Liver (tissue), 8 donors: ENCODE measurements at regions not wholly inside any gene's neighbourhood (a gene's known extent, or its start where the extent isn't known, plus 50 kb on each side); places are given as distances from the start of the nearest gene placed in this dataset.
A peak's percentile ranks its signal among the peaks of the same experiment; 100 is the strongest.

ENCODE experiments used
- DNase-seq: peaks from one replicate; pipeline ENCODE4 v3.0.0-alpha.2; 2017; ENCODE audit warnings: low spot score
- H3K27ac ChIP-seq, 2 donors: one replicate each; pipeline ENCODE4 v1.7.0; 2013; ENCODE audit warnings: inconsistent platforms in 2 of 2, low read length in 2 of 2, control low read depth in 1 of 2, low read depth in 1 of 2, mild to moderate bottlenecking in 1 of 2
- H3K27me3 ChIP-seq, 4 donors: one replicate each; pipeline versions ENCODE4 v1.6.1 to v1.7.0; 2013; ENCODE audit warnings: low read length in 3 of 4, inconsistent platforms in 1 of 4, mild to moderate bottlenecking in 1 of 4, moderate library complexity in 1 of 4; ENCODE audit not compliant: control insufficient read depth in 4 of 4, insufficient read depth in 4 of 4
- H3K36me3 ChIP-seq, 4 donors: one replicate each; pipeline versions ENCODE4 v1.6.1 to v1.7.0; 2013; ENCODE audit warnings: low read length in 3 of 4, mild to moderate bottlenecking in 3 of 4, low read depth in 1 of 4, moderate library complexity in 1 of 4; ENCODE audit not compliant: control insufficient read depth in 4 of 4, insufficient read depth in 3 of 4
- H3K4me1 ChIP-seq, 4 donors: one replicate each; pipeline versions ENCODE4 v1.6.1 to v1.7.0; 2013; ENCODE audit warnings: low read length in 3 of 4, mild to moderate bottlenecking in 3 of 4, moderate library complexity in 1 of 4; ENCODE audit not compliant: control insufficient read depth in 4 of 4, insufficient read depth in 4 of 4
- H3K4me3 ChIP-seq, 3 donors: one replicate each; pipeline versions ENCODE4 v1.6.1 to v1.7.0; 2013; ENCODE audit warnings: low read length in 3 of 3, control low read depth in 1 of 3, low read depth in 1 of 3, mild to moderate bottlenecking in 1 of 3
- H3K9ac ChIP-seq, 2 donors: one replicate each; pipeline ENCODE4 v1.7.0; 2013; ENCODE audit warnings: low read length in 2 of 2, mild to moderate bottlenecking in 2 of 2, moderate library complexity in 2 of 2, control low read depth in 1 of 2, low read depth in 1 of 2
- H3K9me3 ChIP-seq, 4 donors: one replicate each; pipeline versions ENCODE4 v1.6.1 to v1.7.0; 2013; ENCODE audit warnings: low read length in 3 of 4; ENCODE audit not compliant: control insufficient read depth in 4 of 4
- ATF3 ChIP-seq: IDR thresholded peaks from 2 replicates; pipeline ENCODE4 v1.6.1; 2016; ENCODE audit warnings: antibody characterized with exemption
- CTCF ChIP-seq: fragments of 150-350 bp; IDR thresholded peaks from 2 replicates; pipeline ENCODE4 v1.5.1; 2017; ENCODE audit warnings: improper control_type of control experiment, low read depth, low read length; ENCODE audit not compliant: missing input control
- EGR1 ChIP-seq, 2 donors: IDR thresholded peaks; 2 replicates each; pipeline ENCODE4 v1.6.1; 2016 to 2018; ENCODE audit warnings: antibody characterized with exemption in 2 of 2, low read depth in 2 of 2
- FOXA1 ChIP-seq: IDR thresholded peaks from 2 replicates; pipeline ENCODE4 v1.6.1; 2016; ENCODE audit warnings: antibody characterized with exemption
- FOXA2 ChIP-seq: IDR thresholded peaks from 2 replicates; pipeline ENCODE4 v1.6.1; 2016; ENCODE audit warnings: antibody characterized with exemption
- GABPA ChIP-seq, 2 donors: IDR thresholded peaks in 1 of 2; conservative IDR thresholded peaks in 1 of 2; 2 replicates each; pipeline ENCODE4 v1.6.1; 2016; ENCODE audit warnings: antibody characterized with exemption in 2 of 2, mild to moderate bottlenecking in 1 of 2, moderate library complexity in 1 of 2
- HNF4A ChIP-seq, 2 donors: conservative IDR thresholded peaks; 2 replicates each; pipeline ENCODE4 v1.6.1; 2016; ENCODE audit warnings: antibody characterized with exemption in 2 of 2, mild to moderate bottlenecking in 2 of 2
- HNF4G ChIP-seq: IDR thresholded peaks from 2 replicates; pipeline ENCODE4 v1.6.1; 2016; ENCODE audit warnings: antibody characterized with exemption
- JUND ChIP-seq, 2 donors: IDR thresholded peaks; 2 replicates each; pipeline ENCODE4 v1.6.1; 2016; ENCODE audit warnings: antibody characterized with exemption in 2 of 2
- MAX ChIP-seq: IDR thresholded peaks from 2 replicates; pipeline ENCODE4 v1.6.1; 2016; ENCODE audit warnings: antibody characterized with exemption
- NR2F2 ChIP-seq: IDR thresholded peaks from 2 replicates; pipeline ENCODE4 v1.6.1; 2016; ENCODE audit warnings: antibody characterized with exemption
- RAD21 ChIP-seq, 2 donors: IDR thresholded peaks; 2 replicates each; pipeline ENCODE4 v1.6.1; 2016; ENCODE audit warnings: antibody characterized with exemption in 2 of 2, mild to moderate bottlenecking in 2 of 2
- REST ChIP-seq: IDR thresholded peaks from 2 replicates; pipeline ENCODE4 v1.6.1; 2016; ENCODE audit warnings: antibody characterized with exemption, mild to moderate bottlenecking
- RXRA ChIP-seq, 2 donors: IDR thresholded peaks; 2 replicates each; pipeline ENCODE4 v1.6.1; 2017 to 2018; ENCODE audit warnings: antibody characterized with exemption in 2 of 2, mild to moderate bottlenecking in 1 of 2
- SP1 ChIP-seq: IDR thresholded peaks from 2 replicates; pipeline ENCODE4 v1.6.1; 2018; ENCODE audit warnings: antibody characterized with exemption, mild to moderate bottlenecking
- YY1 ChIP-seq: IDR thresholded peaks from 2 replicates; pipeline ENCODE4 v1.6.1; 2016; ENCODE audit warnings: antibody characterized with exemption, mild to moderate bottlenecking
- ZBTB33 ChIP-seq: IDR thresholded peaks from 2 replicates; pipeline ENCODE4 v1.6.1; 2016; ENCODE audit warnings: antibody characterized with exemption
- WGBS: extraction: QIAGEN DNeasy Blood & Tissue Kit; methylation state at CpG from one replicate; pipeline ENCODE4 v1.1.7; 2013; 5-methylcytosine and 5-hydroxymethylcytosine counted together
- donor health status: healthy.
- donor health status: healthy.
- donor health status: healthy.
- donor health status: healthy.
- donor health status: healthy.

- TF ChIP-seq REST (peak; percentile 31), NR2F2 (no peak), JUND (IDR thresholded peaks at IDR 0.05) (no peak), YY1 (peak; percentile 45), HNF4A (conservative IDR thresholded peaks at IDR 0.05) (peak; percentile 12 to 27), EGR1 (IDR thresholded peaks at IDR 0.05; ENCODE audit: low read depth in 2 of 2) (no peak)
Observed at GRCh38 chr6:11473008-11473740, 64.4 kb upstream of the TMEM170B start (continued).

- Histone ChIP-seq H3K4me1 (peaks cover 0 to 3% (median 0%) of the 10 kb centered on the region in 4 donors), H3K9me3 (no peaks in the 10 kb centered on the region), H3K27ac (no peak overlapping the region), H3K9ac (no peak overlapping the region), H3K4me3 (no peak overlapping the region), H3K27me3 (no peaks in the 10 kb centered on the region), H3K36me3 (no peaks in the 10 kb centered on the region)
- 98% methylated on average over 4 of the region's 4 CpGs for WGBS
- no peak for TF ChIP-seq MAX
- TF ChIP-seq RAD21 (IDR thresholded peaks at IDR 0.05): no peak
- TF ChIP-seq ZBTB33: no peak
- no peak for TF ChIP-seq HNF4A (conservative IDR thresholded peaks at IDR 0.05)
- no peak for TF ChIP-seq FOXA2
- no peak for TF ChIP-seq YY1
- no peak for TF ChIP-seq JUND (IDR thresholded peaks at IDR 0.05)
- no peak for TF ChIP-seq EGR1 (IDR thresholded peaks at IDR 0.05; ENCODE audit: low read depth in 2 of 2)
- no peak for TF ChIP-seq ATF3
- DNase-seq: no peak
Observed at GRCh38 chr6:11471261-11471660, 66.3 kb upstream of the TMEM170B start.

GRCh38 chr6:11469684-11470083 lies 67.9 kb upstream of the TMEM170B start:
- Histone ChIP-seq H3K36me3 (no peaks in the 10 kb centered on the region), H3K4me3 (no peak overlapping the region), H3K27ac (no peak overlapping the region), H3K4me1 (peaks cover 0 to 3% (median 0%) of the 10 kb centered on the region in 4 donors), H3K9me3 (no peaks in the 10 kb centered on the region), H3K27me3 (no peaks in the 10 kb centered on the region), H3K9ac (no peak overlapping the region)
- 98% methylated on average over 1 of the region's 1 CpG for WGBS
- no peak for DNase-seq
- TF ChIP-seq MAX (no peak), HNF4A (conservative IDR thresholded peaks at IDR 0.05) (no peak), SP1 (no peak), CTCF (no peak), FOXA2 (no peak), RXRA (IDR thresholded peaks at IDR 0.05) (no peak), EGR1 (IDR thresholded peaks at IDR 0.05; ENCODE audit: low read depth in 2 of 2) (no peak), NR2F2 (no peak), JUND (IDR thresholded peaks at IDR 0.05) (no peak), REST (no peak), FOXA1 (no peak), GABPA (IDR thresholded peaks at IDR 0.05 in 1 of 2, conservative IDR thresholded peaks at IDR 0.05 in 1 of 2) (no peak), HNF4G (no peak), YY1 (no peak)
